H1 (cell line): ENCODE measurements at regions not wholly inside any gene's neighbourhood (a gene's known extent, or its start where the extent isn't known, plus 50 kb on each side); places are given as distances from the start of the nearest gene placed in this dataset.

Experiments
- CHD2 ChIP-seq: IDR thresholded peaks from 2 replicates; pipeline ENCODE4 v1.6.1; 2012; ENCODE audit warnings: low read length, improper control_type of control experiment
- CTCF ChIP-seq, 3 experiments: IDR thresholded peaks; 1 replicate in 2 of 3; 2 replicates in 1 of 3; pipeline versions ENCODE4 v1.5.1 to v1.6.1; 2011; ENCODE audit warnings: low read length in 3 of 3, mild to moderate bottlenecking in 3 of 3, inconsistent platforms in 2 of 3, low read depth in 1 of 3, moderate library complexity in 1 of 3; ENCODE audit not compliant: insufficient read depth in 1 of 3; ENCODE audit errors: control extremely low read depth in 1 of 3
- EP300 ChIP-seq, 2 experiments: IDR thresholded peaks; 1 replicate in 1 of 2; 2 replicates in 1 of 2; pipeline ENCODE4 v1.6.1; 2011 to 2012; ENCODE audit warnings: low read depth in 2 of 2, low read length in 2 of 2, mild to moderate bottlenecking in 2 of 2, borderline replicate concordance in 1 of 2, inconsistent platforms in 1 of 2, moderate library complexity in 1 of 2
- EZH2 ChIP-seq: fragments of 200-600 bp; sonication (generic); IDR thresholded peaks from 2 replicates; pipeline ENCODE4 v1.7.1; 2012; ENCODE audit warnings: low read depth, mild to moderate bottlenecking, moderate library complexity, low read length, inconsistent platforms; ENCODE audit not compliant: severe bottlenecking
- HDAC6 ChIP-seq: IDR thresholded peaks from one replicate; pipeline ENCODE4 v1.7.1; 2012; ENCODE audit warnings: low read depth, mild to moderate bottlenecking, inconsistent platforms, low read length, moderate library complexity
- JUND ChIP-seq: IDR thresholded peaks from 2 replicates; pipeline ENCODE4 v1.6.1; 2011; ENCODE audit warnings: mild to moderate bottlenecking, improper control_type of control experiment, low read length
- PHF8 ChIP-seq: fragments of 200-600 bp; sonication (generic); conservative IDR thresholded peaks from 2 replicates; pipeline ENCODE4 v1.7.1; 2012; ENCODE audit warnings: low read depth, mild to moderate bottlenecking, inconsistent platforms, low read length, moderate library complexity
- TEAD4 ChIP-seq: IDR thresholded peaks from 2 replicates; pipeline ENCODE4 v1.6.1; 2012; ENCODE audit warnings: low read depth, low read length, inconsistent platforms, mixed read lengths
- TF ChIP-seq, protein P1 (sequence below): IDR thresholded peaks from 2 replicates; pipeline ENCODE4 v1.6.1; 2012; ENCODE audit warnings: inconsistent platforms

- TF ChIP-seq, protein P1, sequence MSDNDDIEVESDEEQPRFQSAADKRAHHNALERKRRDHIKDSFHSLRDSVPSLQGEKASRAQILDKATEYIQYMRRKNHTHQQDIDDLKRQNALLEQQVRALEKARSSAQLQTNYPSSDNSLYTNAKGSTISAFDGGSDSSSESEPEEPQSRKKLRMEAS: no peak
- TF ChIP-seq CHD2 (no peak), HDAC6 (no peak), TEAD4 (no peak), CTCF (IDR thresholded peaks at IDR 0.05; ENCODE audit: control extremely low read depth in 1 of 3, insufficient read depth in 1 of 3, low read depth in 1 of 3, low read length in 3 of 3) (no peak), EZH2 (no peak), PHF8 (no peak), EP300 (IDR thresholded peaks at IDR 0.05; ENCODE audit: borderline replicate concordance in 1 of 2, low read depth in 2 of 2, low read length in 2 of 2) (no peak), JUND (no peak)
Measured at GRCh38 chr12:76240281-76240680, 107.9 kb downstream of the BBS10 start.
